ENCODE measurements at regions not wholly inside any gene's neighbourhood (a gene's known extent, or its start where the extent isn't known, plus 50 kb on each side); places are given as distances from the start of the nearest gene placed in this dataset.

DNA sequence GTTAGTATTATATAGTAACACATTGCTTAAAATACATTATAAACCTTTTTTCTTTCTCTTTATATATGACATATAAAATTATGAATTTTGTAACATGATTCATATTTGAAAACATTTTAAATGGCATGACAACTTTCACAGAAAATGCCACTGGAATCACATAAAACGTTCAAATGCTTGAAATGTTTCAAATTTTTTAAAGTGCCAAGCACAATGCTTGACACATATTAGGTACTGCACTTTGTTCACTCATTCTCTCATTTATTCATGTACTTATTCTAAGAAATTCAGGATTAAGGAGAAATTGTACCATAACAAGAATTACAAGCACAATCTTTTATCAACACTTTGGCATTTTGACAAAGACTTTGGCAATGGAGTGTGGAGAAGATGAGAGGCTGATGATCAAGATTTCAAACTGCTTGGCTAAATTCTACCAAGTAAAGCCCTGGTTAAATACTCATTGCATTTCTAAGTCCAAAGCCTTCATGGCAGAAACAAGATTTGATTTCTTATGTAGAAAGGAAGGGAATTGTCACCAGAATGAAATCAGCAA lies 232.2 kb downstream of the C12orf50 start:
- Histone ChIP-seq H3K4me2 (ENCODE audit: low read length) (no peak overlapping the region), H3K9ac (ENCODE audit: low read length) (no peak overlapping the region), H3K4me3 (ENCODE audit: low read length) (no peak overlapping the region)

DNA sequence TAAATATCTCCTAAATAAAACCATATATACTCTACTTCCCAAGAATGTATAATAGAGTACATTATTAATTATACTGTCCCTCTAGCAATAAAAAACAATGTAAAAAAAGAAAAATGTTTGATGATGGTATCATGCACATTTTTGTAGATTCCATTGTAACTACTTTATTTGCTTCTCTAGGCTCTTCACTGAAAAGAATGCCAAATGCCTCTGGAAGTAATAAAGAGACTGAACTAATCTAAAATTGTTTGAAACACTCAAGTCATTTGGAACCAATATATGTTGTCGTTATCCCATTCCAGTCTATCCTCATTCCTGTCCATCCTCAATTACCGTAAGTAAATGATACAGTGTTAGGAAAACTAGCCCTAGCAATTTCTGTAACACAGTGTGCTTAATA lies 233.6 kb downstream of the C12orf50 start:
- no peak overlapping the region for H2AFZ ChIP-seq (ENCODE audit: low read depth, low read length)
- TF ChIP-seq, protein P1, sequence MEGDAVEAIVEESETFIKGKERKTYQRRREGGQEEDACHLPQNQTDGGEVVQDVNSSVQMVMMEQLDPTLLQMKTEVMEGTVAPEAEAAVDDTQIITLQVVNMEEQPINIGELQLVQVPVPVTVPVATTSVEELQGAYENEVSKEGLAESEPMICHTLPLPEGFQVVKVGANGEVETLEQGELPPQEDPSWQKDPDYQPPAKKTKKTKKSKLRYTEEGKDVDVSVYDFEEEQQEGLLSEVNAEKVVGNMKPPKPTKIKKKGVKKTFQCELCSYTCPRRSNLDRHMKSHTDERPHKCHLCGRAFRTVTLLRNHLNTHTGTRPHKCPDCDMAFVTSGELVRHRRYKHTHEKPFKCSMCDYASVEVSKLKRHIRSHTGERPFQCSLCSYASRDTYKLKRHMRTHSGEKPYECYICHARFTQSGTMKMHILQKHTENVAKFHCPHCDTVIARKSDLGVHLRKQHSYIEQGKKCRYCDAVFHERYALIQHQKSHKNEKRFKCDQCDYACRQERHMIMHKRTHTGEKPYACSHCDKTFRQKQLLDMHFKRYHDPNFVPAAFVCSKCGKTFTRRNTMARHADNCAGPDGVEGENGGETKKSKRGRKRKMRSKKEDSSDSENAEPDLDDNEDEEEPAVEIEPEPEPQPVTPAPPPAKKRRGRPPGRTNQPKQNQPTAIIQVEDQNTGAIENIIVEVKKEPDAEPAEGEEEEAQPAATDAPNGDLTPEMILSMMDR (IDR thresholded peaks at IDR 0.05; ENCODE audit: poor library complexity, severe bottlenecking) = no peak
- no peak for TF ChIP-seq POLR2AphosphoS5 (IDR thresholded peaks at IDR 0.05)
- no peak for TF ChIP-seq RAD21 (conservative IDR thresholded peaks at IDR 0.05)
- no peak for TF ChIP-seq SMC3 (conservative IDR thresholded peaks at IDR 0.05; ENCODE audit: poor library complexity)
- no peak for TF ChIP-seq EZH2 (IDR thresholded peaks at IDR 0.05; ENCODE audit: borderline replicate concordance, insufficient read depth, low read length, poor library complexity, severe bottlenecking)
- no peak for TF ChIP-seq MXI1 (conservative IDR thresholded peaks at IDR 0.05; ENCODE audit: poor library complexity, severe bottlenecking)
- TF ChIP-seq, protein P2, sequence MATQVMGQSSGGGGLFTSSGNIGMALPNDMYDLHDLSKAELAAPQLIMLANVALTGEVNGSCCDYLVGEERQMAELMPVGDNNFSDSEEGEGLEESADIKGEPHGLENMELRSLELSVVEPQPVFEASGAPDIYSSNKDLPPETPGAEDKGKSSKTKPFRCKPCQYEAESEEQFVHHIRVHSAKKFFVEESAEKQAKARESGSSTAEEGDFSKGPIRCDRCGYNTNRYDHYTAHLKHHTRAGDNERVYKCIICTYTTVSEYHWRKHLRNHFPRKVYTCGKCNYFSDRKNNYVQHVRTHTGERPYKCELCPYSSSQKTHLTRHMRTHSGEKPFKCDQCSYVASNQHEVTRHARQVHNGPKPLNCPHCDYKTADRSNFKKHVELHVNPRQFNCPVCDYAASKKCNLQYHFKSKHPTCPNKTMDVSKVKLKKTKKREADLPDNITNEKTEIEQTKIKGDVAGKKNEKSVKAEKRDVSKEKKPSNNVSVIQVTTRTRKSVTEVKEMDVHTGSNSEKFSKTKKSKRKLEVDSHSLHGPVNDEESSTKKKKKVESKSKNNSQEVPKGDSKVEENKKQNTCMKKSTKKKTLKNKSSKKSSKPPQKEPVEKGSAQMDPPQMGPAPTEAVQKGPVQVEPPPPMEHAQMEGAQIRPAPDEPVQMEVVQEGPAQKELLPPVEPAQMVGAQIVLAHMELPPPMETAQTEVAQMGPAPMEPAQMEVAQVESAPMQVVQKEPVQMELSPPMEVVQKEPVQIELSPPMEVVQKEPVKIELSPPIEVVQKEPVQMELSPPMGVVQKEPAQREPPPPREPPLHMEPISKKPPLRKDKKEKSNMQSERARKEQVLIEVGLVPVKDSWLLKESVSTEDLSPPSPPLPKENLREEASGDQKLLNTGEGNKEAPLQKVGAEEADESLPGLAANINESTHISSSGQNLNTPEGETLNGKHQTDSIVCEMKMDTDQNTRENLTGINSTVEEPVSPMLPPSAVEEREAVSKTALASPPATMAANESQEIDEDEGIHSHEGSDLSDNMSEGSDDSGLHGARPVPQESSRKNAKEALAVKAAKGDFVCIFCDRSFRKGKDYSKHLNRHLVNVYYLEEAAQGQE (IDR thresholded peaks at IDR 0.05; ENCODE audit: borderline replicate concordance) = no peak
- H3K4me2 ChIP-seq (ENCODE audit: low read length) = no peak overlapping the region
- H3K79me2 ChIP-seq (replicated peaks; ENCODE audit: insufficient read depth, low read length) = no peaks in the 10 kb centered on the region
- H3K4me3 ChIP-seq (ENCODE audit: low read length) = no peak overlapping the region
- no peaks in the 10 kb centered on the region for H3F3A ChIP-seq (ENCODE audit: insufficient read depth, low read length, poor library complexity, severe bottlenecking)
- no peaks in the 10 kb centered on the region for H3K27me3 ChIP-seq (ENCODE audit: insufficient read depth, low read depth, low read length)
- H3K9ac ChIP-seq (ENCODE audit: low read length) = no peak overlapping the region
- H3K27ac ChIP-seq (ENCODE audit: low read length) = no peak overlapping the region
- no peaks in the 10 kb centered on the region for H3K9me3 ChIP-seq (ENCODE audit: low read length)
- no peaks in the 10 kb centered on the region for H3K36me3 ChIP-seq (ENCODE audit: insufficient read depth, low read length)
- H4K20me1 ChIP-seq (ENCODE audit: insufficient read depth) = no peaks in the 10 kb centered on the region
- no peaks in the 10 kb centered on the region for H3K9me2 ChIP-seq (ENCODE audit: insufficient read depth, low read length)

More for the DNA sequence above, 232.2 kb downstream of the C12orf50 start:
- no peaks in the 10 kb centered on the region for H3K79me2 ChIP-seq (replicated peaks; ENCODE audit: insufficient read depth, low read length)
- no peaks in the 10 kb centered on the region for H3K27me3 ChIP-seq (ENCODE audit: insufficient read depth, low read depth, low read length)
- H3K27ac ChIP-seq (ENCODE audit: low read length) = no peak overlapping the region
- H2AFZ ChIP-seq (ENCODE audit: low read depth, low read length) = no peak overlapping the region
- no peaks in the 10 kb centered on the region for H3K36me3 ChIP-seq (ENCODE audit: insufficient read depth, low read length)
- H3K9me2 ChIP-seq (ENCODE audit: insufficient read depth, low read length) = no peaks in the 10 kb centered on the region
- TF ChIP-seq, protein P2 (IDR thresholded peaks at IDR 0.05; ENCODE audit: borderline replicate concordance) = no peak
- TF ChIP-seq TAF1 (IDR thresholded peaks at IDR 0.05; ENCODE audit: low read depth) = no peak
- TF ChIP-seq, protein P1 (IDR thresholded peaks at IDR 0.05; ENCODE audit: poor library complexity, severe bottlenecking) = no peak
- TF ChIP-seq SMC3 (conservative IDR thresholded peaks at IDR 0.05; ENCODE audit: poor library complexity) = no peak
- TF ChIP-seq RAD21 (conservative IDR thresholded peaks at IDR 0.05) = no peak
- no peak for TF ChIP-seq MXI1 (conservative IDR thresholded peaks at IDR 0.05; ENCODE audit: poor library complexity, severe bottlenecking)
- TF ChIP-seq EP300 (conservative IDR thresholded peaks at IDR 0.05; ENCODE audit: poor library complexity, severe bottlenecking) = no peak
- TF ChIP-seq POLR2AphosphoS5 (IDR thresholded peaks at IDR 0.05) = no peak
- TF ChIP-seq EZH2 (IDR thresholded peaks at IDR 0.05; ENCODE audit: borderline replicate concordance, insufficient read depth, low read length, poor library complexity, severe bottlenecking) = no peak
- H3K9me3 ChIP-seq (ENCODE audit: low read length) = no peaks in the 10 kb centered on the region
- H3F3A ChIP-seq (ENCODE audit: insufficient read depth, low read length, poor library complexity, severe bottlenecking) = no peaks in the 10 kb centered on the region
- H4K20me1 ChIP-seq (ENCODE audit: insufficient read depth) = no peaks in the 10 kb centered on the region

All from neural cell (in vitro differentiated cells).